SK-N-SH treated with all-trans-retinoic acid at 6 μM for 48 hours (cell line): ENCODE measurements at regions not wholly inside any gene's neighbourhood (a gene's known extent, or its start where the extent isn't known, plus 50 kb on each side); places are given as distances from the start of the nearest gene placed in this dataset.

Experiments used
- ATAC-seq: fragments of 200-7000 bp; cut with Tn5 transposase; 3 replicates; pipeline ENCODE4 v1.9.1; 2020; ENCODE audit warnings: mild to moderate bottlenecking, moderate library complexity
- ARNTL ChIP-seq: fragments of 450-650 bp; formaldehyde crosslinking; IDR thresholded peaks from 2 replicates; pipeline ENCODE4 v1.5.0; 2020; ENCODE audit warnings: low read depth, mild to moderate bottlenecking, moderate library complexity, borderline replicate concordance
- BACH2 ChIP-seq: fragments of 250-450 bp; sonication (Bioruptor Pico); IDR thresholded peaks from 2 replicates; pipeline ENCODE4 v1.9.0; 2021; ENCODE audit warnings: mild to moderate bottlenecking, borderline replicate concordance
- ESRRG ChIP-seq: fragments of 250-450 bp; sonication (Bioruptor Pico); IDR thresholded peaks from 2 replicates; pipeline ENCODE4 v1.6.1; 2021; ENCODE audit warnings: mild to moderate bottlenecking
- GLIS3 ChIP-seq: fragments of 250-450 bp; sonication (Bioruptor Pico); IDR thresholded peaks from 2 replicates; pipeline ENCODE4 v1.5.0; 2020; ENCODE audit warnings: mild to moderate bottlenecking, moderate library complexity
- ISL1 ChIP-seq: fragments of 250-450 bp; sonication (Bioruptor Pico); IDR thresholded peaks from 2 replicates; pipeline ENCODE4 v2.1.2; 2022; ENCODE audit warnings: mild to moderate bottlenecking, moderate library complexity
- PPARA ChIP-seq: fragments of 250-450 bp; sonication (Bioruptor Pico); IDR thresholded peaks from 2 replicates; pipeline ENCODE4 v1.5.0; 2020; ENCODE audit warnings: mild to moderate bottlenecking, borderline replicate concordance
- RARB ChIP-seq: fragments of 250-450 bp; sonication (Bioruptor Pico); IDR thresholded peaks from 2 replicates; pipeline ENCODE4 v1.8.0; 2021; ENCODE audit warnings: mild to moderate bottlenecking, moderate library complexity
- SNAI2 ChIP-seq: fragments of 250-450 bp; sonication (Bioruptor Pico); IDR thresholded peaks from 2 replicates; pipeline ENCODE4 v1.5.0; 2020; ENCODE audit warnings: mild to moderate bottlenecking, moderate library complexity
- TOX ChIP-seq: fragments of 250-450 bp; sonication (Bioruptor Pico); IDR thresholded peaks from 2 replicates; pipeline ENCODE4 v1.8.0; 2021; ENCODE audit warnings: mild to moderate bottlenecking, moderate library complexity, borderline replicate concordance
- ZC3H10 ChIP-seq: fragments of 250-450 bp; sonication (Bioruptor Pico); IDR thresholded peaks from 2 replicates; pipeline ENCODE4 v1.5.1; 2021; ENCODE audit warnings: mild to moderate bottlenecking, moderate library complexity
- ZFP3 ChIP-seq: fragments of 250-450 bp; sonication (Bioruptor Pico); IDR thresholded peaks from 2 replicates; pipeline ENCODE4 v1.5.0; 2020; ENCODE audit warnings: mild to moderate bottlenecking, moderate library complexity
- ZFP30 ChIP-seq: fragments of 450-650 bp; formaldehyde crosslinking; IDR thresholded peaks from 2 replicates; pipeline ENCODE4 v1.5.0; 2022; ENCODE audit warnings: mild to moderate bottlenecking, moderate library complexity
- ZNF565 ChIP-seq: fragments of 450-650 bp; formaldehyde crosslinking; conservative IDR thresholded peaks from 2 replicates; pipeline ENCODE4 v1.5.0; 2020; ENCODE audit warnings: low read depth, mild to moderate bottlenecking, moderate library complexity
- ZNF70 ChIP-seq: fragments of 450-650 bp; formaldehyde crosslinking; IDR thresholded peaks from 2 replicates; pipeline ENCODE4 v1.5.0; 2020; ENCODE audit warnings: mild to moderate bottlenecking, moderate library complexity
- ZNF8 ChIP-seq: fragments of 450-650 bp; formaldehyde crosslinking; IDR thresholded peaks from 2 replicates; pipeline ENCODE4 v1.5.0; 2020; ENCODE audit warnings: mild to moderate bottlenecking, moderate library complexity
- TF ChIP-seq, protein P1 (sequence below): fragments of 250-450 bp; sonication (Bioruptor Pico); IDR thresholded peaks from 2 replicates; pipeline ENCODE4 v1.5.0; 2020; ENCODE audit warnings: mild to moderate bottlenecking, moderate library complexity
- TF ChIP-seq, protein P2 (sequence below): fragments of 250-450 bp; sonication (Bioruptor Pico); IDR thresholded peaks from 2 replicates; pipeline ENCODE4 v1.8.0; 2020; ENCODE audit warnings: mild to moderate bottlenecking, moderate library complexity, borderline replicate concordance
- TF ChIP-seq, protein P3 (sequence below): fragments of 250-450 bp; sonication (Bioruptor Pico); IDR thresholded peaks from 2 replicates; pipeline ENCODE4 v1.8.0; 2021; ENCODE audit warnings: low read depth, mild to moderate bottlenecking, moderate library complexity, borderline replicate concordance
- TF ChIP-seq, protein P4 (sequence below): fragments of 250-450 bp; sonication (Bioruptor Pico); IDR thresholded peaks from 2 replicates; pipeline ENCODE4 v1.5.1; 2021; ENCODE audit warnings: mild to moderate bottlenecking, moderate library complexity

DNA sequence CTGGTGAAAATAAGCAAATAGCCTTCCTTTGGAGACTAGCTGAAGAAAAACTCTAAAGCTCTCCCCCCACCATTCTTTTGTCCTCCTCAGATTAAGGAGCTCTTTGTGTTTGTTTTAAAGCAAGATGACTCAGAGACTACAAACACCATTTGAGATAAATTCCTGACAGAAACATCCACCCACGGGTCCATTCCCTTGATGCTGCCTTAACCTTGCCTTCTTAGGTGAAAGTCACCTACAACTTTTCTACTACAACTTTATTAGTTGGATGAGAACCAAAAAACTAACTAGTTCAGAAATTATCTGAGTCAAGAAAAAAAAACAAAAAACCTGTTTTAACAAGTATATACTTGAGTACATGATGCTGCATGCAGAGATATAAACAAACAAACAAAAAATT lies 831.1 kb downstream of the NR2F1-AS1 start:
- no peak for TF ChIP-seq SNAI2
- no peak for ATAC-seq

DNA sequence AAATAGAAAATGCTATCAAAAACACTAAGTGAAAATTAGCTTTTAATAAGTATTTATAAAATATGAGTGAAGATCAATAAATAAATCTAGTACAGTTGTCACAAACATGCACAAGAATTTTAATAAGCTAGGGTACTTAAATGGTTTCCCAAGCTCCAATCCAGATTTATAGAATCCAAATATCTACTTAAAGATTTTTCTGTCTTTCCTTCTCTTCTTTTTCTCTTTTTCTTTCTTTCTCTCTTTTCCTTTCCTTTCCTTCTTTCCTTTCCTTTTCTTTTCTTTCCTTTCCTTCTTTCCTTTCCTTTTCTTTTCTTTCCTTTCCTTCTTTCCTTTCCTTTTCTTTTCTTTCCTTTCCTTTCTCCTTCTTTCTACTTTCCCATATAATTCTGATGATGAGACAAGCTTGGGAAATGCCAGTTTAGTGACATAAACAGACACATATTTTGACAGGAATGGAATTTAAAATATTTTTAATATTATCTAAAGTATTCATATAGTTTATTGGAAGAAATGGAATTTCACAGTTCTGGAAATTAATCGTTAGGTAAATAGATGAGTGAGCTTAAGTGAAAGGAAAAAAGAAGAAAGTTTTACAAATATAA lies 832.8 kb downstream of the NR2F1-AS1 start:
- TF ChIP-seq, protein P1, sequence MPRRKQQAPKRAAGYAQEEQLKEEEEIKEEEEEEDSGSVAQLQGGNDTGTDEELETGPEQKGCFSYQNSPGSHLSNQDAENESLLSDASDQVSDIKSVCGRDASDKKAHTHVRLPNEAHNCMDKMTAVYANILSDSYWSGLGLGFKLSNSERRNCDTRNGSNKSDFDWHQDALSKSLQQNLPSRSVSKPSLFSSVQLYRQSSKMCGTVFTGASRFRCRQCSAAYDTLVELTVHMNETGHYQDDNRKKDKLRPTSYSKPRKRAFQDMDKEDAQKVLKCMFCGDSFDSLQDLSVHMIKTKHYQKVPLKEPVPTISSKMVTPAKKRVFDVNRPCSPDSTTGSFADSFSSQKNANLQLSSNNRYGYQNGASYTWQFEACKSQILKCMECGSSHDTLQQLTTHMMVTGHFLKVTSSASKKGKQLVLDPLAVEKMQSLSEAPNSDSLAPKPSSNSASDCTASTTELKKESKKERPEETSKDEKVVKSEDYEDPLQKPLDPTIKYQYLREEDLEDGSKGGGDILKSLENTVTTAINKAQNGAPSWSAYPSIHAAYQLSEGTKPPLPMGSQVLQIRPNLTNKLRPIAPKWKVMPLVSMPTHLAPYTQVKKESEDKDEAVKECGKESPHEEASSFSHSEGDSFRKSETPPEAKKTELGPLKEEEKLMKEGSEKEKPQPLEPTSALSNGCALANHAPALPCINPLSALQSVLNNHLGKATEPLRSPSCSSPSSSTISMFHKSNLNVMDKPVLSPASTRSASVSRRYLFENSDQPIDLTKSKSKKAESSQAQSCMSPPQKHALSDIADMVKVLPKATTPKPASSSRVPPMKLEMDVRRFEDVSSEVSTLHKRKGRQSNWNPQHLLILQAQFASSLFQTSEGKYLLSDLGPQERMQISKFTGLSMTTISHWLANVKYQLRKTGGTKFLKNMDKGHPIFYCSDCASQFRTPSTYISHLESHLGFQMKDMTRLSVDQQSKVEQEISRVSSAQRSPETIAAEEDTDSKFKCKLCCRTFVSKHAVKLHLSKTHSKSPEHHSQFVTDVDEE (CRISPR knock-in tag): no peak
- TF ChIP-seq ZNF565: no peak
- no peak for TF ChIP-seq ZNF8
- TF ChIP-seq RARB (CRISPR knock-in tag): no peak
- TF ChIP-seq ZFP30: no peak
- TF ChIP-seq, protein P2, sequence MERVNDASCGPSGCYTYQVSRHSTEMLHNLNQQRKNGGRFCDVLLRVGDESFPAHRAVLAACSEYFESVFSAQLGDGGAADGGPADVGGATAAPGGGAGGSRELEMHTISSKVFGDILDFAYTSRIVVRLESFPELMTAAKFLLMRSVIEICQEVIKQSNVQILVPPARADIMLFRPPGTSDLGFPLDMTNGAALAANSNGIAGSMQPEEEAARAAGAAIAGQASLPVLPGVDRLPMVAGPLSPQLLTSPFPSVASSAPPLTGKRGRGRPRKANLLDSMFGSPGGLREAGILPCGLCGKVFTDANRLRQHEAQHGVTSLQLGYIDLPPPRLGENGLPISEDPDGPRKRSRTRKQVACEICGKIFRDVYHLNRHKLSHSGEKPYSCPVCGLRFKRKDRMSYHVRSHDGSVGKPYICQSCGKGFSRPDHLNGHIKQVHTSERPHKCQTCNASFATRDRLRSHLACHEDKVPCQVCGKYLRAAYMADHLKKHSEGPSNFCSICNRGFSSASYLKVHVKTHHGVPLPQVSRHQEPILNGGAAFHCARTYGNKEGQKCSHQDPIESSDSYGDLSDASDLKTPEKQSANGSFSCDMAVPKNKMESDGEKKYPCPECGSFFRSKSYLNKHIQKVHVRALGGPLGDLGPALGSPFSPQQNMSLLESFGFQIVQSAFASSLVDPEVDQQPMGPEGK (CRISPR knock-in tag): no peak
- TF ChIP-seq PPARA (CRISPR knock-in tag): no peak
- TF ChIP-seq, protein P3, sequence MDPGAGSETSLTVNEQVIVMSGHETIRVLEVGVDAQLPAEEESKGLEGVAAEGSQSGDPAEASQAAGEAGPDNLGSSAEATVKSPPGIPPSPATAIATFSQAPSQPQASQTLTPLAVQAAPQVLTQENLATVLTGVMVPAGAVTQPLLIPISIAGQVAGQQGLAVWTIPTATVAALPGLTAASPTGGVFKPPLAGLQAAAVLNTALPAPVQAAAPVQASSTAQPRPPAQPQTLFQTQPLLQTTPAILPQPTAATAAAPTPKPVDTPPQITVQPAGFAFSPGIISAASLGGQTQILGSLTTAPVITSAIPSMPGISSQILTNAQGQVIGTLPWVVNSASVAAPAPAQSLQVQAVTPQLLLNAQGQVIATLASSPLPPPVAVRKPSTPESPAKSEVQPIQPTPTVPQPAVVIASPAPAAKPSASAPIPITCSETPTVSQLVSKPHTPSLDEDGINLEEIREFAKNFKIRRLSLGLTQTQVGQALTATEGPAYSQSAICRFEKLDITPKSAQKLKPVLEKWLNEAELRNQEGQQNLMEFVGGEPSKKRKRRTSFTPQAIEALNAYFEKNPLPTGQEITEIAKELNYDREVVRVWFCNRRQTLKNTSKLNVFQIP: no peak
- TF ChIP-seq SNAI2: no peak
- TF ChIP-seq ZFP3 (CRISPR knock-in tag): no peak
- TF ChIP-seq, protein P4, sequence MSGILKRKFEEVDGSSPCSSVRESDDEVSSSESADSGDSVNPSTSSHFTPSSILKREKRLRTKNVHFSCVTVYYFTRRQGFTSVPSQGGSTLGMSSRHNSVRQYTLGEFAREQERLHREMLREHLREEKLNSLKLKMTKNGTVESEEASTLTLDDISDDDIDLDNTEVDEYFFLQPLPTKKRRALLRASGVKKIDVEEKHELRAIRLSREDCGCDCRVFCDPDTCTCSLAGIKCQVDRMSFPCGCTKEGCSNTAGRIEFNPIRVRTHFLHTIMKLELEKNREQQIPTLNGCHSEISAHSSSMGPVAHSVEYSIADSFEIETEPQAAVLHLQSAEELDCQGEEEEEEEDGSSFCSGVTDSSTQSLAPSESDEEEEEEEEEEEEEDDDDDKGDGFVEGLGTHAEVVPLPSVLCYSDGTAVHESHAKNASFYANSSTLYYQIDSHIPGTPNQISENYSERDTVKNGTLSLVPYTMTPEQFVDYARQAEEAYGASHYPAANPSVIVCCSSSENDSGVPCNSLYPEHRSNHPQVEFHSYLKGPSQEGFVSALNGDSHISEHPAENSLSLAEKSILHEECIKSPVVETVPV (CRISPR knock-in tag): no peak
- TF ChIP-seq BACH2 (CRISPR knock-in tag): no peak
- TF ChIP-seq ESRRG: no peak
- TF ChIP-seq GLIS3: no peak
- no peak for TF ChIP-seq ISL1 (CRISPR knock-in tag)
- no peak for ATAC-seq

DNA sequence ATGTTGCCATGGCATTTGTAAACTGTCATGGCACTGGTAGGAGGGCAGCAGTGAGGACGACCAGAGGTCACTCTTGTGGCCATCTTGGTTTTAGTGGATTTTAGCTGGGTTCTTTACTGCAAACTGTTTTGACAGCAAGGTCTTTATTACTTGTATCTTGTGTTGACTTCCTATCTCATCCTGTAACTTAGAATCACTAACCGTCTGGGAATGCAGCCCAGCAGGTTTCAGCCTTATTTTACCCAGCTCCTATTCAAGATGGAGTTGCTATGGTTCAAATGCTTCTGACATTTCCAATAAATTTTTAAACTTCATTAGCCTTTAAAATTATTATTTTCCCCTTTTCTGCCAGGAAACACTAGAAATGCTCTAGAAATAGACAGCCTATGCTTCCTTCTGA lies 839.1 kb downstream of the NR2F1-AS1 start:
- TF ChIP-seq ESRRG: no peak
- no peak for ATAC-seq

DNA sequence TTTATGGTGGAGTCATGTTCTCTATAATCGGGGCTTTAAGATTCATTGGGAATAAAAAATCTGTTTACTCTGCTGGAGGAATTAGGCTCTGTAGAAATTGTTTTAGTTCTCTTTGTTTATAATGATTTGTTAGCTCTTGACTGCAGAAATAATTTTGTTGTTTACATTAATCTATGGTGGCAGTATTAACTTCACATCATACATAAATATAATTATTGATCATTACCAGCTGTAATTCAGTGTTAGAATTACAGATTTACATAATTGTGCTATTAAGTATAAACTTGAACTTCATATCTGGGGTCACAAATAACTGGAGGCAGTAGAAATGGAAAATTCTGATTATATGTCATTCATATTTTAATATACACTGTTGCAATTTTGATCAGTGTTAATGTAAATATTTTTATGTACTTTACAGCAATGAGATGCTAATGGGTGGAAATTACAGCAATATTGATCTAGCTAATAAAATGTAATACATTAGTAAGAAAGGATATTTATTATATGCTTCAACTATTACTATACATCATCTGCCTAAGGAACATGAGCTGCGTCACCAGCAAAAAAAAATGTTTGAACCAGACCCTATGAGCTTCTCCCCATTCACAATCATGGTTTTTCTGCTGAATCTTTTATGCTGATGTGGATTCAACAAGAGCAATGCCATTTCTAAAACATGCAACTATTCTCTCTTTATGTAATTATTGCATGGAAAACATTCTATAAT lies 846.6 kb downstream of the NR2F1-AS1 start:
- no peak for ATAC-seq
- TF ChIP-seq RARB (CRISPR knock-in tag) (no peak), ZFP3 (CRISPR knock-in tag) (no peak)
- TF ChIP-seq, protein P2 (CRISPR knock-in tag): no peak

DNA sequence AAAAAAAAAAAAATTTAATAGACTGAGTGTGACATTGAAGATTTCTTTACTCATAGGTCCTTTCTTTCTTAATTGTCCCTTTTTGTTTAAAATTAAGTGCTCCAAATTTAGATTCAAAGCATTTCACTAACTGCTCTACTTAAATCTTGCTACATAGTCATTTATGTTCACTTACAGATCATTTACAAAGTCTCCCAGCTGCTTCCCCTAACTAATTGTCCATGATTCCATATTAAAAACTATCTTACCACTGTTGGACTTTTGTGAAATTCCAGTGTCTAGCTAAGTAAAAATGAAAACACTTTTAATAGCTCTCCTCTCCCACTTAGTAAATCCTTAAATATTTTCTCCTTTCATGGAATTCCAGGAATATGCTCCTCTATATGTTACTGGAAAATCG lies 850.5 kb downstream of the NR2F1-AS1 start:
- no peak for ATAC-seq
- TF ChIP-seq GLIS3 (no peak), TOX (CRISPR knock-in tag) (no peak), ZC3H10 (CRISPR knock-in tag) (no peak), ZNF70 (no peak), PPARA (CRISPR knock-in tag) (no peak), ARNTL (no peak)
